Ascending aorta (tissue), 2 donors: ENCODE measurements at regions not wholly inside any gene's neighbourhood (a gene's known extent, or its start where the extent isn't known, plus 50 kb on each side); places are given as distances from the start of the nearest gene placed in this dataset.

Source experiments
- DNase-seq, 2 donors: peaks; one replicate each; pipeline ENCODE4 v3.0.0-alpha.2; 2019; ENCODE audit warnings: low spot score in 2 of 2
- H3K27ac ChIP-seq, 2 donors: fragments of 200-600 bp; sonication (generic); one replicate each; pipeline ENCODE4 v1.5.1; 2016 to 2017; ENCODE audit warnings: mild to moderate bottlenecking in 1 of 2
- H3K27me3 ChIP-seq: fragments of 200-600 bp; sonication (generic); one replicate; pipeline ENCODE4 v1.5.1; 2017
- H3K36me3 ChIP-seq, 2 donors: fragments of 200-600 bp; sonication (generic); one replicate each; pipeline ENCODE4 v1.5.1; 2016
- H3K4me1 ChIP-seq, 2 donors: fragments of 200-600 bp; sonication (generic); one replicate each; pipeline ENCODE4 v1.5.1; 2016 to 2017; ENCODE audit warnings: mild to moderate bottlenecking in 1 of 2
- H3K4me3 ChIP-seq, 2 donors: fragments of 200-600 bp; sonication (generic); one replicate each; pipeline ENCODE4 v1.5.1; 2016 to 2017; ENCODE audit warnings: mild to moderate bottlenecking in 1 of 2
- H3K9me3 ChIP-seq, 2 donors: fragments of 200-600 bp; sonication (generic); one replicate each; pipeline ENCODE4 v1.5.1; 2016
- CTCF ChIP-seq, 3 experiments: fragments of 200-600 bp in 2 of 3; fragments of 450-650 bp in 1 of 3; sonication (generic) in 2 of 3; IDR thresholded peaks; one replicate each; pipeline ENCODE4 v1.5.1; 2016 to 2019; ENCODE audit warnings: antibody characterized with exemption in 3 of 3, mild to moderate bottlenecking in 1 of 3, moderate library complexity in 1 of 3
- intact Hi-C: fragments of 100-400 bp; cut with DNase I; formaldehyde crosslinking; loops from one replicate; pipeline ENCODE4 v1.15.1; 2023

GRCh38 chr7:81014908-81015307 is 96.1 kb upstream of the SEMA3C start:
- H3K4me3 ChIP-seq: no peak overlapping the region
- intact Hi-C loops: no loop called here
- TF ChIP-seq CTCF (IDR thresholded peaks at IDR 0.05): no peak
- no peaks in the 10 kb centered on the region for H3K36me3 ChIP-seq
- H3K4me1 ChIP-seq: no peaks in the 10 kb centered on the region
- H3K27ac ChIP-seq: no peak overlapping the region
- DNase-seq: no peak
- H3K9me3 ChIP-seq: peaks cover 0 to 9% of the 10 kb centered on the region in 2 donors
- H3K27me3 ChIP-seq: no peaks in the 10 kb centered on the region

GRCh38 chr7:81014266-81014665 is 95.4 kb upstream of the SEMA3C start:
- no peak for DNase-seq
- H3K4me1 ChIP-seq: no peaks in the 10 kb centered on the region
- intact Hi-C loops: no loop called here
- H3K4me3 ChIP-seq: no peak overlapping the region
- H3K27ac ChIP-seq: no peak overlapping the region
- H3K27me3 ChIP-seq: no peaks in the 10 kb centered on the region
- peaks cover 0 to 9% of the 10 kb centered on the region in 2 donors for H3K9me3 ChIP-seq
- no peaks in the 10 kb centered on the region for H3K36me3 ChIP-seq
- TF ChIP-seq CTCF (IDR thresholded peaks at IDR 0.05): no peak

- Histone ChIP-seq H3K4me1 (no peaks in the 10 kb centered on the region), H3K27ac (no peak overlapping the region), H3K9me3 (peaks cover 0 to 9% of the 10 kb centered on the region in 2 donors), H3K4me3 (no peak overlapping the region), H3K27me3 (no peaks in the 10 kb centered on the region), H3K36me3 (no peaks in the 10 kb centered on the region)
- TF ChIP-seq CTCF (IDR thresholded peaks at IDR 0.05): no peak
- intact Hi-C loops: no loop called here
- DNase-seq: no peak
These were observed 94.4 kb upstream of the SEMA3C start for GRCh38 chr7:81013083-81013817.

- no peak for TF ChIP-seq CTCF (IDR thresholded peaks at IDR 0.05)
- intact Hi-C loops: no loop called here
- H3K9me3 ChIP-seq: peaks cover 0 to 9% of the 10 kb centered on the region in 2 donors
- no peak overlapping the region for H3K4me3 ChIP-seq
- no peaks in the 10 kb centered on the region for H3K27me3 ChIP-seq
- H3K4me1 ChIP-seq: no peaks in the 10 kb centered on the region
- no peak overlapping the region for H3K27ac ChIP-seq
- no peak for DNase-seq
- no peaks in the 10 kb centered on the region for H3K36me3 ChIP-seq
These were observed 90.0 kb upstream of the SEMA3C start for GRCh38 chr7:81008901-81009300.

GRCh38 chr7:81007051-81007450 is 88.2 kb upstream of the SEMA3C start:
- Histone ChIP-seq H3K4me1 (no peaks in the 10 kb centered on the region), H3K4me3 (no peak overlapping the region), H3K27ac (no peak overlapping the region), H3K27me3 (no peaks in the 10 kb centered on the region), H3K36me3 (no peaks in the 10 kb centered on the region), H3K9me3 (peaks cover 0 to 7% of the 10 kb centered on the region in 2 donors)
- TF ChIP-seq CTCF (IDR thresholded peaks at IDR 0.05): no peak
- intact Hi-C loops: no loop called here
- no peak for DNase-seq

GRCh38 chr7:81005254-81005653 is 86.4 kb upstream of the SEMA3C start:
- no peak for TF ChIP-seq CTCF (IDR thresholded peaks at IDR 0.05)
- no peak overlapping the region for H3K27ac ChIP-seq
- no peaks in the 10 kb centered on the region for H3K9me3 ChIP-seq
- intact Hi-C loops: no loop called here
- no peak overlapping the region for H3K4me3 ChIP-seq
- no peaks in the 10 kb centered on the region for H3K4me1 ChIP-seq
- no peaks in the 10 kb centered on the region for H3K27me3 ChIP-seq
- DNase-seq: no peak
- no peaks in the 10 kb centered on the region for H3K36me3 ChIP-seq
